GM21737 (cell line): ENCODE measurements at regions not wholly inside any gene's neighbourhood (a gene's known extent, or its start where the extent isn't known, plus 50 kb on each side); places are given as distances from the start of the nearest gene placed in this dataset.

ENCODE experiments used
- ATAC-seq: cut with Tn5 transposase; IDR thresholded peaks from one replicate; pipeline ENCODE4 v1.9.1; 2021; ENCODE audit warnings: mild to moderate bottlenecking, moderate library complexity; ENCODE audit not compliant: unreplicated experiment

DNA sequence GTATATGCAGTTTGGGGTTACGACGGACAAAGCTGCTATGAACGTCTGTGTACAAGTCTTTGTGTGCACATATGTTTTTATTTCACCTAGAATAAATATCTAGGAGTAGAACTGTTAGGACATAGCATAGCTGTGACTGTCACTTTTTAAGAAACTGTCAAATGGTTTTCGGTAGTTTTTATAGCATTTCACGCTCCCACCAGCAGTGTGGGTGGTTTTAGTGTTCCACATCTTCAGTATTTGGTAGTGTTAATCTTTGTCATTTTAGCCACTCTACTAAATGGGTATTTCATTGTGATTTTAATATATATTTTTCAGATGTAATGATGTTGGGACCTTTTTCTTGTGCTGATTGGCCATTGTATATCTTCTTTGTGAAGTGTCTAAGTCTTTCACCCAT is 109.1 kb upstream of the BCAT1 start:
- no peak for ATAC-seq

DNA sequence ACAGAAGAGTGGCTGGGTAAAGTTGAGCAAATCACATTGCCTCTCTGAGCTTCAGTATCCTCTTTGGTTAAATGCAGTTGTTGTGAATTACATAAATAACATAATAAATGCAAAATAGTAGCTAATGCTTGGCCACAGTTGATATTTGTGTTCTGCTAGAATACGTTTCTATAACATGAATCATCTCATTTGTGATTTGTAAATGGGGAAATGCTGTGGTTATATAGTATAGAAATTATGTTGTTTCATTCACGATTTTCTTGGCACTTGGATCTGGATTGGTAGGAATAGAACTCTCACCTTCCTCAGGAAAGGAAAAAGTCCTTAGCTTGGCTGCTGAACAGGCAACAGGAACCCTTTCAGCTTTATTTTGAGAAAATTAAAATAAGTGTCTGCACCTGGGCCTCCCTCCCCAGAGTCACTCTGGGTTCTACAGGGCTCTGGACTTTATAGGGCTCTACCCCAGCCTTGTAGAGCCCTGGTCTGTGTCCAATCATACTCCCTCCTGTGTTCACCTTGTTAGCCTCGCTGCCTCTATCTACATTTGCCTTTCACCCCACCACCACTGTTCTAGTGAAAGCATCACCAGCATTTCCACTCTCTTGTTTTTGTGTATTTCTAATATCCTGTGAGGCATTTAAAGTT is 107.7 kb upstream of the BCAT1 start:
- no peak for ATAC-seq

DNA sequence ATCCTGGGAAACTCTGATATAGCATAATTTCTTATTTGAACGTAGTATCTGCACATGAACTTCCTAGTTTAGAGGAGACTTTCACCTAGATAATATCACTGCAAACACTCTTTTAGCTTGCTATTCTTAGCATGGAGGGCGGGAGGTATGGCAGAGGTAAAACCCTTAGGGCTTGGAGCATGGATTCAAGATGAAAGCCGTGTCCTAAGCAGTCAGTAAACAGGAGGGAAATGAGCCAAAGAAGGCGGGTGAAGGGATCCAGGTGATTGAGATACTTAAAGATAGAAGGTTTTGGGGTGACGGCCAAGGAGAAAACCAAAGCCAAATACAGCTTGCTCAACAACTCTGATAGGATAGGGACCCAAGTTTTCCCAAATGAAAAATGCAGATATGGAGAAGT is 107.1 kb upstream of the BCAT1 start:
- no peak for ATAC-seq

DNA sequence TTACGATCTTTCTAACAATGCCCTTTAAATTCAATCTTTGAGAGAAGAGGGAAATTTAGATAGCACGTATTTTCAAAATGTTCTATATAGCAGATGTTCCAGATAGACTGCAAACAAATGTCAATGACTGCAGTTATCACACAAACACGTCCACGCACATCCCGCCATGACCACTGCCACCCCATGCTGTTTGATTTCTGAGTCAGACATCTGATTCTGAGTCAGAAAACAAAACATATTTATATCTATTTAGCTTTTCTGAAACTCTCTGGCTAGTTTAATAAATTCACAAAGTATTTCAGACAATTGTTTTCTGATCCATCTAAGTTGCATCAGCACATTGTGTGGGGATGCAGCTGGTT is 105.9 kb upstream of the BCAT1 start:
- no peak for ATAC-seq

DNA sequence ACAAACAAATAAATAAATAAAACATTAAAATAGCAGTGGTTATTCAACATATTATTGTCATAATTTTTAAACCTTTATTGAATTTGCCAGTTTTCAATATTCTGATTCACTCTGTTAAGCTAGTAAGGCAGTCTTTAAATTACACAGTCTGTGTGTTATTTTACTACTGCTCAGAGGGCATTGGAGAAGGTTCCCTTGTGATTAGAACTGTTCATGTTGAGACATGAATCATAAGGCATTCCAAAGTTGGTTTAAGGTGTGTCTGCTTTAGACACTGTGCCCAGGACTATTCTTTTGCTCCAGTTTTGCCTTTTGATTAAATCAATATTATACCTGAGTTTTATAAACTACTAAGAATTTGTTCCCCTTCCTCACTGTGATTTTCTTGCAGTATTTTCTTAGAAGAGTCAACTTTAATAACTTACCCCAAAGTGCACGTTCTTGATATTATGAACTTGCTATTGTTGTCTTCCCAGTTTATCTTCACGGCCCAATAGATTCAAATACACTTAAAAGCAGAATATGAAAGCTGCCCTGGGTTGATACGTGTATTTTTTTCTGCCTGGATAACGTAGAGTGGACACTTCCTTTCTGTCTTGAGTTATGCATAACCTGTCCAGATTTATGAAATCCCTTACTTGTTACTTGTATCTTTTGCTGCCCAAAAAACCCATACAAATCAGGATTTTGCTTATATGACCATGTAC is 105.3 kb upstream of the BCAT1 start:
- no peak for ATAC-seq

DNA sequence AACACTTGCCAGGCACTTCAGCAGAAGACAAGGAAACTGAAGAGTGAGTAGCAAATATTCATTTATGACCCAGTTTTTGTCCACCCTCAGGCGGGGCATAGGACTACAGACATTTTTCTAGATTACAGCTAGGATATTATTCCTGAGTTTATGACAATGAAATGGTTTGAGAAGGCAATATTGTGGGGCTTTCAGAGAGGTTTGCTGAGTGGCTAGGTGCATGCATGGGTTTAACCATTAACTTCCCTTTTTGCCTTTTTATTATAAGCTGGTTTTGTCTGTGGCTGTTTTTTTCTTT is 104.0 kb upstream of the BCAT1 start:
- no peak for ATAC-seq

DNA sequence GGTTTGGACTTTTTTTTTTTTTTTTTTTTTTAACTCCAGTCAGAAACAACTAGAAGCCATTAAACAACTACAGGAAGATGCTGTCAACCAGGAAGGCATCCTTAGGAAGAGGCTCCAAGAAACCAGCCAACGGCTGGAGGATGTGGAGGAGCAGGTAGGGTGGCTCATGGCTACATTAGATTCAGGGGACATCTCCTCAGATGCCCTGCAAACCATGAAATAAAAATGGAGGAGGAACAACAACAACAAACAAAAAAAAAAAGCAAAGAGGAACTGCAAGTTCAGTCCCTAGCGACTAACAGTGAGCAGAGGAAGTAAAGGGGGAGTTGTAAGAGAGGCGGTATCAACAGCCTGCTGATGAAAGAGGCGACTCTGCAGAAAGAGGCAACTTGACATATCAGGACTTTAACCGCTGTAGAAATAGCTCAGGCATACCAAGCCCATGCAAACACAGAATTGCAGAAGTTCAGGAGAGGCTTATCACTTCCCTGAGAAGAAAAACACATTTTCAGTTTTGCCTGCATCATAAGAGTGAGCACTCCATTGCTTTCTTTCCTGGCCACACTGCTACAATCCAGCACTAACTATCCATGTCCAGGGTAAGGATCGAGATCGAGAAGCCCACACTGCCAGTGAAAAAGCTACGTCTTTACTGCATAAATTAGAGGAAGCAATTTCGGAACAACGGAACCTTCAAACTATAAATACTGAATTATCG is 103.5 kb upstream of the BCAT1 start:
- ATAC-seq = peak; percentile 73

DNA sequence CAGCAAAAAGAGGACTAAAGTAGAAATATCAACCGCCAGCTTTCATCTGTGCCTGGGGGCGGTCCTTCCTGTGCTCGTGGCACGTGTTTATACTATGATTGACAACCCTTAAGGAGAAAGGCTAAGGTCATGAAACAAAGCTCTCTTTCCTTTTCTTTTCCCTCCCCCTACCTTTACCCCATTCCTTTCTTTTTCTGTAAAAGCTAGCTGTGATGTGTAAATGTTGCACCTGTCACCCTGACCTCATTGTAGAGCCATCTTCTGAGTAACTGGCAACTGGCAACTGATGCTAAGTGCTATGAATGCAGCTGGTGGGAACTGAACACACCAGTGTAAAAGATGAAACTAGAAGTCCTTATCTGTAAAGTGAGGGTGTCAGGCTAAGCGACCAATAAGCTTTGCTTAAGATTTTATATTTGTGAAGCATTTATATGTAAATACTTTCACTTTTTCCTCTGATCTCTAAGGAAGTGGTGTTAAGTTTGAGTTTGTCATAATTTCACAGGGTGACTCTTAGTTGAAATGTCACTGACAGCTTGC is 102.8 kb upstream of the BCAT1 start:
- peak; percentile 56 for ATAC-seq

DNA sequence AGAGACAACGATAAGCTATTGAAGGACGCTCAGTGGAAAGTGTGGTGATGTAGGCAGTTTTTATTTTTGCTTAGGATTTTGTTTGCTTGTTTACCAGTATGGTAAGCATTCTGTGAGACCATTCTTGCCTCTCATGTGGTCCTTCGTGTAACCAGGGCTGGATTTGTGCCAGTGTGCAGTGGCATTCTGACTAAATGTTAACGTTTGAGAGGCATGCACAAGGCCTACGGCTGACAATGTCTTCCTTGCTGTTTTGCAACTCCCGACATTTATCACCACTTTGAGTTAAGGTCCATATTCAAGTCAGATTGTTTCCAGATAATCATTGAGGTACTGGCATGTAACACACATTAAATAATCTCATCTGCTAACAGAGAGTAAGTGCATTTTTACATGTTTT is 102.3 kb upstream of the BCAT1 start:
- no peak for ATAC-seq

DNA sequence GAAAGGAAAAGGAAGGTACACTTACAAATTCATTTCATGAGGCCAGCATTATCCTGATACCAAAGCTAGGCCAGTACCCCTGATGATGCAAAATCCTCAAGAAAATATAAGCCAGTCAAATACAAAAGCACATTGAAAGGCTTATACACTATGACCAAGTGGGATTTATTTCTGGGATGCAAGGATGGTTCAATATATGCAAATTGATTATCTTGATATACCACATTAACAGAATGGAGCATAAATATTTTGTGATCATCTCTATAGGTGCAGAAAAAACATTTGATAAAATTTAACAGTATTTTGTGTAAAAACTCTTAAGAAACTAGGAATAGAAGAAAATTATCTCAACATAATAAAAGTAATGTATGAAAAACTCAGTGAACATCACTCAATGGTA is 97.0 kb upstream of the BCAT1 start:
- no peak for ATAC-seq

DNA sequence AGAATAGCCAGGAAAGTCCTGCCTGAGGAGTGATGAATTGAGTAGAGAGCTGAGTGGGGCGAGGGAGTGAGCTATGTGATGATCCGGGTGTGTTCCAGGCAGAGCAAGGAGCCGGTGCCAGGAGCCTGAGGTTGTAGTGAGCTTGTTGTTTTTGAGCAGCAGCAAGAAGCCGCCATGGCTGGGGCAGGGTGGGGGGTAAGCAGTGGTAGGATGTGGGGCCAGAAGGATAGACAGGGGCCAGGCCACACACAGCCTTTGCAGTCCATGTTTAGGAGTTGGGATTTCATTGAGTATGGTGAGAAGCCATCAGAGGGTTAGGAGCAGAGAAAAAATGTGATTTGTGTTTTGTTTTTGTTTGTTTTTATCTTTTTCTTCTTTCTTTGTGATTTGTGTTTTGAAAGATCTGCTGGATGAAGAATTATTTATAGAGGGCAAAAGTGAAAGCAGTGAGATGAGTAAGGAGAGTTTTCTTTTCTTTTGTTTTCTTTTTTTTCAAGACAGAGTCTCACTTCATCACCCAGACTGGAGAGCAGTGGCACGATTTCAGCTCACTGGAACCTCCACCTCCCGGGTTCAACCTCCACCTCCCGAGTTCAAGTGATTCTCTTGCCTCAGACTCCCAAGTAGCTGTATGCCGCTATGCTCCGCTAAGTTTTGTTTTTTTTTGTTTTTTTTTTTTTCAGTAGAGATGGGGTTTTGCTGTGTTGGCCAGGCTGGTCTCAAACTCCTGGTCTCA is 92.3 kb upstream of the BCAT1 start:
- ATAC-seq = no peak

DNA sequence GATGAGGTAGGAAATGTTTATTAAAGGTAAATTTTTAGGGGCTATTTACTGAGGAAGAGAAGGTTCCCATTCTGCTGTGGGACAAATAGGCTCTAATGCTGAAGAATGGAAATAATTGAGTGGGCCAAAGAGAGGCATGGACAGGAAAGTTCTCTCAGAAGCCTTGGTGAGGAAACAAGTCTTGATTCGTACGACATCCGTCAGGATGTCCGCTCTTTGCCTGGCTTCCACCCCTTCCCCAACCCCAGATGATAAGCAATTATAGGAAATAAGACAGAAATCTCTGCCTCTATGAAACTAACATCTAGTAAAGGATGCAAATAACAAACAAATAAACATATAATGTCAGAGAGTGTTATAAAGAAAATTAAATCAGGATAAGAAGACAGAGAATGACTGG is 91.7 kb upstream of the BCAT1 start:
- ATAC-seq = no peak

DNA sequence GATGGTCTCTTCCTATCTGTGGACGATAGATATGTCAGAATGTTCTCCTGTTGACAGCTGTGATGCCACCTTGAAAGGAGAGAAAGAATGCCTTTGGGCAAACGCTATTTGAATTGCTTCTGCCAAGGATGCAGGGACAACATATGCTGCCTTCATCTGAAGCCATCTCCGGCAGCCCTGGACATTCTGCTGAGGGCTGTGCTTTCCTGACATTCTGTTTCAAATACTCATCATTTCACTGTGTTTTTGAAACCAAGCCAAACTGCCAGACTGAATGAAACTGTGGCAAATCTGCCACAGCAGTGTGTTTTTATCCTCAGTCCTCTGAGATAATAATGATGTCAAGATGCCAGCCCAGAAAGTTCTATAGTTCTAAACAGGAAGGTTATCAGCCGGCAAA is 85.8 kb upstream of the BCAT1 start:
- ATAC-seq = no peak

DNA sequence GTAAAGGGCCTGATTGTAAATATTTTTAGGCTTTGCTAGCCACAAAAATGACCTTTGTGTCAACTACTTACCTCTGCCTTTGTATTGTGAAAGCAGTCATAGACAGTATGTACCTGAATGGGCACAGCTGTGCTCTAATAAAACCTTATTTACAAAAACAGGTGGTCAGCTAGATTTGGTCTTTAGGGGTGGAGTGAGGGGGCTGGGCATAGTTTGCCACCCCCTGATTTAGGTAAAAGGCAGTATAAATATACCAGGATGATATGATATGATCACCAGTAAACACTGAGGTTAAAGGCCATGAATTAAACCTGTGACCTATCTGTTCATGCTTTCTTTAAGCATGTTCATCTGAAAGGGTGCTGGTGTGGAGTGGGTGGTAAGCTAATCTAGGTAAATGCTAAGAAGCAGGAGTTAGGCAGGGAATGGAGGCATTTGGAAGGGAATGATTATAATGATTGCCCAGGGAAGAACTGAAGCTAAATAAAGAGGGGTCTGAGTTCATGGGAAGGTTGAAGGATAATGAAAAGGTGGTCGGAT is 77.1 kb upstream of the BCAT1 start:
- no peak for ATAC-seq

DNA sequence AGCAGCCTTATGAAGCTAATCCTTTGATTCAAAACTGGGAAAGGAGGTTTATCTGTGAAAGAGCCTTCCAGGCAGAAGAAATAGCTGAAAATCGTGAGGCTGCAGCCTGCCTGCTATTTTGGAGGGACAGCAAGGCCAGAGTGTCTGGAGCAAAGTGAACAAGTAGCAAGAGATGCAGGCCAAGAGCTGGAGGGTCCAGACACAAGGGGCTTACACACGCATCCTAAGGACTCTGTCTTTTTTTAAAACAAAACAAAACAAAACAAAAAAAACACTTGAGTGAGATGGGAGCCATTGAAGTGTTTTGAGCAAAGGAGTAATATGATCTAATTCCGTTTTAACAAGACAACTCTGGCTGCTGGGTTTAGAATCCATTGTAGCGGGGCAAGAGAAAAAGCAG is 76.4 kb upstream of the BCAT1 start:
- ATAC-seq = no peak

DNA sequence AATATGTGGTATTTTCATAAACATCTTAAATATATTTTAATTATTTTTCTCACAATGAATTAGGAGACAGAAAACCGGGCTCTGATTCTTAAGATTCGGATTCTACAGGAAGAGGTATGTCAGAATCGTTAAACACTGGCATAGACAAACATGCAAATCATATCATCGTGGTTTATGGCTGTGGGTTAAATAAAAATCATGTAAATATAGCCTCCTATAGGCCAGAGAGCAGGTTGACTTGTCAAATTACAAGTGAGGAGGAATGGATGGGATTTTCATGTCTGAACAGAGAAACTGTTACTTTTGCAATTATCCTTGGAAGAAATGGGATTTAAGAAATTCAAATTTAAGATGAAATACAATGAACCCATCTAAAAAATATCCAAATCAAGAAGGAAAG is 74.9 kb upstream of the BCAT1 start:
- no peak for ATAC-seq

DNA sequence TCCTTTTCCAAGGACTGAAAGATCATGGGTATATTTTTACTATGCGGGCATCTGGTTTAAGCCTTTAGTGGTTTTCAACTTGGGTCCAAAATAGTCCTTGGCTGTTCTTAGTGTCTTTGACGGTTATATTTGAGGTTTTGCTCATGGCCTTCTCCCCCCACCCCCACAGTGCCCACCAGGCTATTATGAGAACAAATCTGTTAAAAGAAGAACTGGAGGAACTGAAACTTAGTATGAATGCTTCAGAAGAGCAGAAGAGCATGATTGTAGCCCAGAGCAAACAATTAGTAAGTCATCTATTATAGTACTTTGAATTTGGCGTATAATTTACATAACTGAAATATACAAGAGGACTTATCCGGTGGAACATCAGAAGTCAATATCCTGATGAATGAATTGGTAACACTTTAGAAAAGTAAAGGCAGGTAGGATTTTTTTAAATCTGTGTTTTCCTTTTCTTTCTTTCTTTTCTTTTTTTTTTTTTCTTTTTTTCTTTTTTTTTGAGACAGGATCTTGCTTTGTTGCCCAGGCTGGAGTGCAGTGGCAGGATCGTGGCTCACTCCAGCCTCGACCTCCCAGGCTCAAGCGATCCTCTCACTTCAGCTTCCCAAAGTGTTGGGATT is 71.8 kb upstream of the BCAT1 start:
- ATAC-seq = peak; percentile 83

DNA sequence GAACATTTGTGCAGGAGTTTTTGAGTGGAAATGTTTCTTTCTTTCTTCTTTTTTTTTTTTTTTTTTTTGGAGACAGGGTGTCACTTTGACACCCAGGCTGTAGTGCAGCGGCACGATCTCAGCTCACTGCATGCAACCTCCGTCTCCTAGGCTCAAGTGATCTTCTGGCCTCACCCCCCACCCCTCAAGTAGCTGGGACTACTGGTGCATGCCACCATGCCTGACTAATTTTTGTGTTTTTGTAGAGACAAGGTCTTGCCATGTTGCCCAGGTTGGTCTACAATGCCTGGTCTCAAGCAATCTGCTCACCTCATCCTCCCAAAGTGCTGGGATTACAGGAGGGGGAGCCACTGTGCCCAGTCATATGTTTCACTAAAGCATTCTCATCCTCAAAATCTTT is 69.2 kb upstream of the BCAT1 start:
- ATAC-seq = no peak

DNA sequence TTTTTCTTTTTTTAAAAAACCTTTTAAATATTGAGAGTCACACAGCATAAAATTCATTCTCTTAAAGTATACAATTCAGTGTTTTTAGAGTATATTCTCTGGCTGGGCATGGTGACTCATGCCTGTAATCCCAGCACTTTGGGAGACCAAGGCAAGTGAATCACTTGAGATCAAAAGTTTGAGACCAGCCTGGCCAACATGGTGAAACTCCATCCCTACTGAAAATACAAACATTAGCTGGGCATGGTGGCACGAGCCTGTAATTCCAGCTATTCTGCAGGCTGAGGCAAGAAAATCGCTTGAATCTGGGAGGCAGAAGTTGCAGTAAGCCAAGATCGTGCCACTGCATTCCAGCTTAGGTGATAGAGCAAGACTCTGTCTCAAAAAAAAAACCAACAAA is 68.4 kb upstream of the BCAT1 start:
- no peak for ATAC-seq

DNA sequence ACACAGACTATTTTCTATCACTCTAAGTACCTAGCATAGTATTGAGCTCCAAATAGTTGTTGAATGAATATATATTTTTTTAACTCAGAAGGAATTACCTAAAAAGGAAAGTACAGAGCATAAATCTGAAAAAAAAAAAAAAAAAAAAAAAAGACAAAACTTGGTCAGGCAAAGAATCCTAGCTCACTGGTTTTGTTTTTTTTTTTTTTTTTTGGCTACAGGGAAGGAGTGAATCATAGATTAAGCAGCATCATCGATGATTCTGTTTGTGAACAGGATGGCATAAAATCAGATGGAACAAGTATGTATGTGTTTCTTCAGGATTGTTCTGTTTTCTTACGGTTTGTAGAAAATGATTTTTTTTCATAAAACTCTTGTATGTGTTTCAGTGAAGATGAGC is 66.1 kb upstream of the BCAT1 start:
- ATAC-seq = no peak

DNA sequence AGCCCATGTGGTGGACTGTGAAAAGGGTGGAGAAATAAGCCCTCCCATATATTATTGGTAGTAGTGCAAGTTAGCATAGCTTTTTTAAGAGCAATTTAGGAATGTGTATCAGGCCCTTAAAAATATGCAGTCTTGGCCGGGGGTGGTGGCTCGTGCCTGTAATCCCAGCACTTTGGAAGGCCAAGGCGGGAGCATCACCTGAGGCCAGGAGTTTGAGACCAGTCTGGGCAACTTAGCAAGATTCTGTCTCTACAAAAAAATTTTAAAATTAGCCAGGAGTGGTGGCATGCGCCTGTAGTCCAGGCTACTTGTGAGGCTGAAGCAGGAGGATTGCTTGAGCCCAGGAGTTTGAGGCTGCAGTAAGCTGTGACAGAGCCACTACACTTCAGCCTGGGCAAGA is 64.2 kb upstream of the BCAT1 start:
- ATAC-seq = no peak
